ENCODE measurements at regions not wholly inside any gene's neighbourhood (a gene's known extent, or its start where the extent isn't known, plus 50 kb on each side); places are given as distances from the start of the nearest gene placed in this dataset.

DNA sequence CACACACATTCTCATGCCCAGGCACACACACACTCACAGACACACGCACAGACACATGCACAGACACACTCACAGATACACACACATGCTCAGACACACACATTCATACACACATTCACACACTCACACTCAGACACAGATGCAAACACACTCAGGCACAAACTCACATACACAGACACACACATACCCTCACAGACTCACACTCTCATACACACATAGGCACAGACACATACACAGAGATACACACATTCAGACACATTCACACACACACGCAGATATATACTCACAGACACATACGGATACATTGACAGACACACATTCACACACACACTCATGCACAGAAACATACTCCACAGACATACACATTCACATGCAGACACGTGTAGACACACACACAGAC, 89.6 kb downstream of the RBFOX3 start:
- no peak overlapping the region for H3K4me3 Mint-ChIP-seq
- intact Hi-C loops (cut with micrococcal nuclease) = no loop called here
- H3K4me1 Mint-ChIP-seq = no peaks in the 10 kb centered on the region
- H3K36me3 Mint-ChIP-seq (ENCODE audit: low read depth) = no peaks in the 10 kb centered on the region
- no peak overlapping the region for H3K27ac Mint-ChIP-seq
- H3K9me3 Mint-ChIP-seq = no peaks in the 10 kb centered on the region
- H3K27me3 Mint-ChIP-seq = no peaks in the 10 kb centered on the region
- no peak for DNase-seq

DNA sequence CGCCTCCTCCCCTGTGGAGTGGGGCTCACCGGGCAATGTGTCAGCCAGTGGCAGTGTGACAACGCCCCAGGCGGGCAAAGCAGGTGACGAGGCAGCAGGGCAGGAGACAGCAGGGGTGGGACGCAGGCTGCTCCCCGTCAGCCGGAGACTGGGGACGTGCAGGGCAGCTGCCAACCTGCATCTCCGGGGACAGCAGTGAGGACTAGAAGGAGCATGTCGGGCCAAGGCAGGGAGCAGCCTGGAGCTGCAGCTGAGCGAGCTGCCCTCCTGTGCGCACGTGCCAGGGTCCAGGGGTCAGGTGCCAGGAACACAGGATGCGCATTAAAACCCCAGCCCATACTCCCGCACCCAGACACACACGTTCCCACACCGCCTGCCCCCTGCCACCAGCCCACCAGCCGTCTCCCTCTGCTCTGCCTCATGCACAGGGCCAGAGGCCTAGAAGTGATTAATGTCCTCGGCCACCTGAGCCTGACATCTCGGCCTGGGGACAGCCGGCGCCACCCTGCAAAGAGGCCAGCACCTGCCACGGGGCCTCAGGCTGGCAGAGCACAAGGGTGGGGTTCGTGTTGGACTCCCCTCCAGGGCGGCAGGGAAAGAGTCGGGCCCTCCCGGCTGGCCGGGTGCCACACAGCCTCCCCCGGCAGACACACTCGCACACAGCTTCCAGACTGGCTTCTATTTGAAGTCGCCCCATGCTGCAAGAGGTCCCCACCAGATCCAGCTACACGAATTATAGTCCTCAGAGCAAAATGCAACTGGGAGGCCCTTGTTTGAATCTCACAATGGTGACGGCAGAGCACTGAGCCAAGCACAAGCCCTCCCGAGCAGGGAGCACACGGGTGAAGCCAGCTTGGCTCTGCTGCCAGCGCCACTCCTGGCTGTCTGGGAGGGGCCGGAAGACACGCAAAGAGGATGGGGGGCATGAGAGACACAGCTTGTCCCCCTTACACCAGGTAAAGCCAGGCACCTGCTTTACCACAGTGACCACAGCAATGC, 90.4 kb downstream of the RBFOX3 start:
- no peak for DNase-seq
- H3K9me3 Mint-ChIP-seq = no peaks in the 10 kb centered on the region
- H3K4me3 Mint-ChIP-seq = no peak overlapping the region
- no peaks in the 10 kb centered on the region for H3K36me3 Mint-ChIP-seq (ENCODE audit: low read depth)
- no peaks in the 10 kb centered on the region for H3K4me1 Mint-ChIP-seq
- no peak overlapping the region for H3K27ac Mint-ChIP-seq
- no peaks in the 10 kb centered on the region for H3K27me3 Mint-ChIP-seq
- intact Hi-C loops (cut with micrococcal nuclease) = no loop called here

DNA sequence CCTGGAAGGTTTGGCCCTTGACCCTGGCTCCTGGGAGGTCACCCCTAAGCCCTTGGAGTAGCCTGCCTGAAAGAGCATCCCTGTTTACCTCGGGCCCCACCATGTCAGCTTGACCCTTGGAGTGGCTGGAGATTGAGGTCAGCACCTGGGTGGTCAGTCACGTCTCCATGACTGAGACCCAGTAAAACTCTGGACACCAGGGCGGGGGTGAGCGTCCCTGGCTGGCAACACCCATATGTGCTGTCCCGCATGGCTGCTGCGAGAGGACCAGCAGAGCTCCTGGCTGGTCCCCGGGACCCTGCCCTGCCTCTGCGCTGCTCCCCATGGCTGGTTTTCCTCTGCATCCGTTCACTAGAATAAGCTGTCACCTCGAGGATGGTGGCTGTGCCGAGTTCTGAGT, 91.2 kb downstream of the RBFOX3 start:
- DNase-seq = no peak
- Mint-ChIP-seq H3K4me1 (no peaks in the 10 kb centered on the region), H3K27ac (no peak overlapping the region), H3K9me3 (no peaks in the 10 kb centered on the region), H3K36me3 (ENCODE audit: low read depth) (no peaks in the 10 kb centered on the region), H3K4me3 (no peak overlapping the region), H3K27me3 (no peaks in the 10 kb centered on the region)
- intact Hi-C loops (cut with micrococcal nuclease) = no loop called here

DNA sequence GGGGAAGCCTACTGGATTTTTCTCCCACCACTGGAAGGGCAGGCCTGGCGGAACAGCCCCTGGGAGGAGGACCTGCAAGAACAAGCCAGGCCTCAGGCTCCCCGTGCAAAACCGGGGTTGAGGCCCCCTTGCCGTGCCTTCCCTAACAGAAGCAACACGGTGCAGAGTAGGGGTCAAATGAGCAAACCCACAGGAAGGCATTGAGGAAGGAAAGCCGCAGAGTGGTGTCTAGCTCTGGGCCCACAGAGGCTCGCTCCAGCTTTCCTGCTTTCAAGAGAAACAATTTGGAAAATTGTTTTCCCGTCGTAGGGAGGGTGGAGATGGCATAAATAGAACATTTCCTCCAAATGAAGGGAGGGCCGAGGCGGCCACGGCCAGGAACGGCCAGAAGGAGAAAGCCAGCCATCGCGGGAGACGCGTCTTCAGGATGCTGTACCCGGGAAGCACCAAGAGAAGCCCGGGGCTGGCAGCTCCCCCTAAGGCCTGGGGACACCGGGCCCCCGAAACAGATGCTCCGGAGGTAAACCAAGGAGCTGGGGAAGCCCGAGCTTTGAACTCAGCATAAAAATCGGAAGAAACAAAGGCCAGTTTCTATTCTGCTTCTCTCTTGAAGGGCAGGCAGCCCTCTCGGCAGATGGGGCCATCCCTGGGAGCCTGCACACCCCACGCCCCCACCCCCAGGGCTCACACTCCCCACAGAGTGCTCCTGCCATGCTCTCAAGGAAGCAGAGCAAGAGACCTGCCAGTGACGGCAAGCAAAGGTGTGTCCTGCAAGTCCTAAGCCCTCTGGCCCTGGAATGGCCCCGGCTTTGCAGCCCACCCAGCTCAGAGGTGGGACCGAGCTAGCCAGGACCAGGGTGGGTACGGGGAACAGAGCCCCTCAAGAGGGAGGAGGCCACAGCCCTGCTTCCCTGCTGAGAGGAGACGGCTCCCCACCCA, 92.0 kb downstream of the RBFOX3 start:
- DNase-seq = no peak
- intact Hi-C loops (cut with micrococcal nuclease) = no loop called here
- H3K27me3 Mint-ChIP-seq = no peaks in the 10 kb centered on the region
- no peak overlapping the region for H3K4me3 Mint-ChIP-seq
- no peak overlapping the region for H3K27ac Mint-ChIP-seq
- H3K4me1 Mint-ChIP-seq = no peaks in the 10 kb centered on the region
- no peaks in the 10 kb centered on the region for H3K36me3 Mint-ChIP-seq (ENCODE audit: low read depth)
- no peaks in the 10 kb centered on the region for H3K9me3 Mint-ChIP-seq

DNA sequence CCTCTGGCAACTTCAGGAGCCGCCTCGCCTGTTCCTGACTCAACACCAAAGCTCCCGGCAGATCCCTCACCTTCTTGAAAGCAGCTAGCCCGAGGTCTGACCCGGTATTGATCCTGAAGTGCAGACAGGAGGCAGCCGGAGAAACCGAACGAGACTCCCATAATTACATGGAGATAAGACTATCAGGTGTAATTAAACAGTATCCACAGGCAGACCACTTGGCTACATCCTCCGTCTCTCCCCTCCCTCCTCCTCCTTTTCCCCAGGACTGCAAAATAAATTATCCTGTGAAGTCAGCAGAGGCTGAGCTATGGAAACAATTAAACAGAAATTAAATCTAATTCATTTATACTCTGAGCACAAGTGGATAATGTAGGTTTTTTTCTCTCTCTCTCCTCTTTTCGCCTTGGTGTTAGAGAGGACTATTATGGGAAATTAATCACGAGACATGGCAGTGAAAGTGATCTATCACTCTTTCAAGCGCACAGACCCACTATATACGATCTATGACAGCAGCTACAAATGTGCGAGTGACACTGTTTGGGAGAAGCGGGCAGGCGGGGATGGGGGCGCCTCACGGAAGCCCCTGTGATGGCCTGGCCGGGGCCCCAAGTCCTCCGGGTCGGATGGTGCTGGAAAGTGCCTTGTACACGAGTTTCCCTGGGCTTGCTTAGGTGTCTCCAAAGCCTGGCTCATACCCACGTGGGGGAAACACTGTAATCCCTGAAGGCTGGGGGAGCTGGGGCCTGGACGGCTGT, 92.8 kb downstream of the RBFOX3 start:
- Mint-ChIP-seq H3K27me3 (no peaks in the 10 kb centered on the region), H3K36me3 (ENCODE audit: low read depth) (no peaks in the 10 kb centered on the region), H3K4me1 (no peaks in the 10 kb centered on the region), H3K27ac (no peak overlapping the region), H3K9me3 (no peaks in the 10 kb centered on the region), H3K4me3 (no peak overlapping the region)
- no peak for DNase-seq
- intact Hi-C loops (cut with micrococcal nuclease) = no loop called here

DNA sequence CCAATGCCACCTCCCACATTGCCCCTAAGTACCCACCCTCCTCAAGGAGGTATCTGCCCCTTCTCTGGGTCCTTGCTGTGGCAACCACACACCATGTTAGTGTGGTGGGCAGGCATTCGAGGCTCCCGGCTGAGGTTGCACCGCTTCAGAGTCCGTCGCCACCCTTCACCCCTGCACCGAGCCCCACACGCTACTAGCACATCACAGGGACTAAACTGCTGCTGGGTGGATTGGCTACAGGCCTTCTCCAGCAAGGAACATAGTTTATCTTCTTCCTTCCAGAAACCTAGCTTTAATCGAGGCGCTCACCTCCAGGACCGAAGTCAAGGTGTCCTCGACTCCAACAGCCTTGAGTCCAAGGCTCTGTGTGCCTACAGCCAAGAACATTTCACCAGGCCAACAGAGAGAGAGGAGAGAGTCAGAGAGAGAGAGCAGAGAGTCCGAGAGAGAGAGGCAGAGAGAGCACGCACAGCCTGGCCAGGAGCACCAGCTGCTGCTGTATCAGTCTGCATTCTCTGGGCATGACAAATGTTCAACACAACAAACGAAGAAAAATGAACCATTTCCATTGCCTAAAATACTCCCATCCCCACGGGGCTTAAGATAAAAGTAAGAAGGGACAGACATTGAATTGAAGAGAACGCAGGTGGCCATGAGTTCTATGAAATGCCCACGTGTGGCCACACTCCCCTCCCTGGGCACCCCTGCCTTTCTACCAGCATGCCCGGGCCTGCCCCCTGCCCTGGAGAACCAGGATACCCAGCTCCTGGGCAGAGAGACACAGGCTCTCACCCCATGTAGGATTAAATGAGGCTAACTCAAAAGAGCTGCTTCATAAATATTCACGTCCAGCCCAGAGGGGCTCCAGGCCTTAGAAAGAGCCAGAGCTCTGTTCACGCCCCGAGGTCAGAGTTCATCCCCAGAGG, 94.9 kb downstream of the RBFOX3 start:
- Mint-ChIP-seq H3K36me3 (ENCODE audit: low read depth) (no peaks in the 10 kb centered on the region), H3K4me3 (no peak overlapping the region), H3K9me3 (peaks cover 4% of the 10 kb centered on the region), H3K27me3 (no peaks in the 10 kb centered on the region), H3K27ac (no peak overlapping the region), H3K4me1 (no peaks in the 10 kb centered on the region)
- intact Hi-C loops (cut with micrococcal nuclease) = no loop called here
- no peak for DNase-seq

DNA sequence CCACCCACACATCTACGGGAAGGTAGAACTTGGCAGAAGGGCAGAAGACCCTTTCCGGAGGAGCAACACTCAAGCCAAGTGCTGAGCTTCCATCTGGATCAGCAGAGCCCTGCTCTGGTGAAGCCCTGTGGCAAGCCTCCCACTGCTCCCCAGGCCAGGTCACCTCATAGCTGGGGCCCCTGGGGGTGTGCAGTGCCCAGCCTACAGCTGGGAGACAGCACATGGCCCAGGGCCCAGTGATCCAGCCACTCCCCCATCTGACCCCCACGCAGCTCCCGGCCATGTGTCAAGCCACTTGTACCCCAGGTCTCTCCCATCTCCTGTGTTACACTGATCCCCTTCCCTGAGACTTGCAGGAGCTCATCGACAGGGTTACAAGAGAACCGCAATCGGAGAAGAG, 95.7 kb downstream of the RBFOX3 start:
- Mint-ChIP-seq H3K9me3 (peaks cover 4% of the 10 kb centered on the region), H3K27ac (no peak overlapping the region), H3K4me1 (no peaks in the 10 kb centered on the region), H3K4me3 (no peak overlapping the region), H3K36me3 (ENCODE audit: low read depth) (no peaks in the 10 kb centered on the region), H3K27me3 (no peaks in the 10 kb centered on the region)
- intact Hi-C loops (cut with micrococcal nuclease) = no loop called here
- DNase-seq = no peak

DNA sequence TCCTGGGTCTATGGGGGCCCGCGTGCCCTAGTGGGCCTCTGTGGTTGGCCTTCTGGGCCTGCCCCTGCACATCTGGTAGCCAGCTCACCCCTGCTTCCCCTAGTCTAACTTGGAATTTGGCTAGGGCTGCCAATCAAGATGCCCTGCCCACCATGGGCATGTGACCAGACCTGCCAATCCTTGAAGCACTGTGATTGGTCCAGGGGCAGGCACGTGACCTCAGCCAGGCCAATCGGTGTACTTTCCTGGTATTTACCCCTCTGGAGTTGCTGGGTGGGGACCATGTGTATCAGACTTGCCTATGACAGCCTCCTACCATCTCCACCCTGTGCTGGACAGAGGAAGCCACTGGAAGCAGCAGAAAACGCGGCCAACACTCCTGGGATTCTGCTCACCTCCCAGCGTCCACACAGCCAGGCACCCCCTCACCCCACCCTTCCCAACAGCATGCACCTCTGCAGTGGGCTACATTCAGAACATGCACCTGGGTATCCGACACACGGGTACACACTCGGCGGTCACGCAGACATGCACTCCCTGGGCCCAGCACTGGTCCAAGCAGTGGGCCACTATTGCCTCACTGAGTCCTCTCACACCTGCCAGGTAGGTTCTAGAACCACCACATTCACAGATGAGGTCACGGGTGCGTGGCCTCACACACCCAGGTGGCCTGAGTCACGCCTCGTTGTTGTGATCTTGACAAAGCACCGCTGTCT, 96.9 kb downstream of the RBFOX3 start:
- no peaks in the 10 kb centered on the region for H3K27me3 Mint-ChIP-seq
- H3K36me3 Mint-ChIP-seq (ENCODE audit: low read depth) = no peaks in the 10 kb centered on the region
- intact Hi-C loops (cut with micrococcal nuclease) = no loop called here
- no peak overlapping the region for H3K4me3 Mint-ChIP-seq
- H3K4me1 Mint-ChIP-seq = no peaks in the 10 kb centered on the region
- H3K9me3 Mint-ChIP-seq = peaks cover 4% of the 10 kb centered on the region
- H3K27ac Mint-ChIP-seq = no peak overlapping the region
- no peak for DNase-seq

DNA sequence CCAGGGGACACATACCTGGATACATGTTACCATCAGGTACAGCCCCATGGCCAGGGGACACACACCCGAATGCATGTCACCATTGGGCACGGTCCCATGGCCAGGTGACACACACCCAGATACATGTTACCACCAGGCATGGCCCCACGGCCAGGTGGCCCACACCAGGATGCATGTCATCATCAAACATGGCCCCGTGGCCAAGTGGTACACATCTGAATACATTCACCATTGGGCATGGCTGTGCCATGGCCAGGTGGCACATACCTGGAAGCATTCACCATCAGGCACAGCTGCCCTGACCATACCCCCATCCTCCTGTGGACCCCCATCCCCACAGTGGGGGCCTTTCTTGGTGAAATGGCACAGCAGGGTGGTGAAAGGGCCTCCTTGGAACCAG, 97.6 kb downstream of the RBFOX3 start:
- H3K27me3 Mint-ChIP-seq = no peaks in the 10 kb centered on the region
- H3K36me3 Mint-ChIP-seq (ENCODE audit: low read depth) = no peaks in the 10 kb centered on the region
- no peak overlapping the region for H3K27ac Mint-ChIP-seq
- no peak for DNase-seq
- H3K4me3 Mint-ChIP-seq = no peak overlapping the region
- H3K4me1 Mint-ChIP-seq = no peaks in the 10 kb centered on the region
- peaks cover 4% of the 10 kb centered on the region for H3K9me3 Mint-ChIP-seq
- intact Hi-C loops (cut with micrococcal nuclease) = no loop called here

DNA sequence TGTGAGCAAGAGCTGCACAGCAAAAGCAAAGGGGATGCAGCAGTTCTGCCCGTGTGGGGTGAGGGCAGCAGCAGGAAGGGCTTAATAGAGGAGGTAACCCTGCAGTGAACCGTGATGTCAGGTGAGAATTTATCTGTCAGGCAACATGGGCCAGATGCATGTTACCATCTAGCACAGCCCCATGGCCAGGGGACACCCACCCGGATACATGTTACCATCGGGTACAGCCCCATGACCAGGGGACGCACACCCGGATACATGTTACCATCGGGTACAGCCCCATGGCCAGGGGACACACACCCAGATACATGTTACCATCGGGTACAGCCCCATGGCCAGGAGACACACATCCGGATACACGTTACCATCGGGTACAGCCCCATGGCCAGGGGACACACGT, 99.4 kb downstream of the RBFOX3 start:
- Mint-ChIP-seq H3K27ac (no peak overlapping the region), H3K9me3 (peaks cover 4% of the 10 kb centered on the region), H3K27me3 (no peaks in the 10 kb centered on the region), H3K4me1 (no peaks in the 10 kb centered on the region), H3K4me3 (no peak overlapping the region), H3K36me3 (ENCODE audit: low read depth) (no peaks in the 10 kb centered on the region)
- intact Hi-C loops (cut with micrococcal nuclease) = no loop called here
- no peak for DNase-seq

DNA sequence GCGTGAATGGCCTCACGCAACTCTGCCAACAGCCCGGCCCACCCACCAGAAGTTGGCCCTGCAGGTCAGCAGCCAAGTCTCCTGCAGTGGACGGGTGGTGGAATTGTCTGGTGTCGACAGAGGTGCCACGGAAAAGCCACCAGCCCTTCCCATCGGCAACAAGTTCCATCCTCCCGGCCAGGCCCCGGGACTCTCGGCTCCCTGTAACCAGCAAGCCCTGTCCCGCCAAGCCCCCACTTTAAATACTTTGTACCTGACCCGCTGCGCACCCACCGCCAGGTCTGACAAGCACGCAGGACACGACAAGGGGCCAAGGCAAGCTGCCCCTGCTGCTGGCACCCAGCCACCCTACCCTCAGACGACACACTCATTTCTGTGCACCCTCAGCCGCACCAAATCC, 100.8 kb downstream of the RBFOX3 start:
- peaks cover 4% of the 10 kb centered on the region for H3K9me3 Mint-ChIP-seq
- no peak overlapping the region for H3K4me3 Mint-ChIP-seq
- intact Hi-C loops (cut with micrococcal nuclease) = no loop called here
- H3K27me3 Mint-ChIP-seq = no peaks in the 10 kb centered on the region
- H3K36me3 Mint-ChIP-seq (ENCODE audit: low read depth) = no peaks in the 10 kb centered on the region
- H3K27ac Mint-ChIP-seq = no peak overlapping the region
- no peaks in the 10 kb centered on the region for H3K4me1 Mint-ChIP-seq
- no peak for DNase-seq

DNA sequence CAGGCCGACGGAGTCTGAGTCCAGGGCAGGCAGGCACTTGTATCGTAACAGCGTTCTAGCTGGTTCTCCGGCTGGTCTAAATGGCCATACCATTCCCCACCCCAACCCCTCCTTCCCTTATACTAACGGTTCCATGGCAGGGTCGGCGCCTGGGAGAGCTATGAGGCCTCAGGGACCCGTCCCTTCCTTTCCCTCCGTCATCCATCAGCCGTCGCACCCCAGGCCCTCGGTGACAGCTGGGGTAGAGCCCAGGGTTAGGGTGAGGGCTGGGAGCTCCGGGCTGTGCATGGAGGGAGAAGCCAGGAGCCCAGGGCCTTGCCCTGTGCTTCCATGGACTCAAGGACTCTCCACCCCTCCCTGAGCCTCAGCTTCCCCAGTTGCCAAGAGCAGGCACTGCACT, 101.4 kb downstream of the RBFOX3 start:
- intact Hi-C loops (cut with micrococcal nuclease) = no loop called here
- DNase-seq = no peak
- Mint-ChIP-seq H3K9me3 (peaks cover 4% of the 10 kb centered on the region), H3K36me3 (ENCODE audit: low read depth) (no peaks in the 10 kb centered on the region), H3K27ac (no peak overlapping the region), H3K27me3 (no peaks in the 10 kb centered on the region), H3K4me1 (no peaks in the 10 kb centered on the region), H3K4me3 (no peak overlapping the region)
